ENCODE measurements at regions not wholly inside any gene's neighbourhood (a gene's known extent, or its start where the extent isn't known, plus 50 kb on each side); places are given as distances from the start of the nearest gene placed in this dataset.

DNA sequence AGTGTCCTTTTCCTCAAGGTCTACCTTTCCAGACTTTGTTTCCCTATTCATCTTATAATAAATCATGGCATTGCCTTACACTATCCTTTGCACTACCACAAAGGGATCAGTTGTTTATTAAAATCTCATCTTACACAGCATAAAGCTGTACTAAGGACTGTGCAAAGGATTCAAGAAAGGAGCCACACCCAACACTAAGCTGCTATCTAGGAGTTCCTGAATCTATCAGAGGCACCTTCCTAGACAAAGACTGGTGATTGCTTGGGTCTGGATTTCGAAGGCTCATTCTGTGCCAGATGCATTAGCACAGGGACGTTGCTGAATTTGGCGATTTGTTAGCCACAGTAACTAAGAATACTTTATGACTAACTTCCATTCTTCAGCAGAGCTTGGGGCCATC lies 412.0 kb downstream of the NUP35 start:
- TF ChIP-seq POLR2A (IDR thresholded peaks at IDR 0.05; ENCODE audit: low read depth, low read length), result no peak
- TF ChIP-seq POLR2AphosphoS5 (IDR thresholded peaks at IDR 0.05; ENCODE audit: low read depth, low read length), result no peak
